Keratinocyte (primary cell): ENCODE measurements at regions not wholly inside any gene's neighbourhood (a gene's known extent, or its start where the extent isn't known, plus 50 kb on each side); places are given as distances from the start of the nearest gene placed in this dataset.

Source experiments
- EZH2 ChIP-seq: IDR thresholded peaks from one replicate; pipeline ENCODE4 v1.6.1; 2012; ENCODE audit warnings: inconsistent platforms, mild to moderate bottlenecking, low read length, moderate library complexity
- TF ChIP-seq, protein P1 (sequence below), 3 experiments: IDR thresholded peaks in 1 of 3; conservative IDR thresholded peaks in 1 of 3; optimal IDR thresholded peaks in 1 of 3; 2 replicates in 2 of 3; 3 replicates in 1 of 3; pipeline versions ENCODE3 to v1.5.1; 2011; ENCODE audit warnings: low read length in 3 of 3, mild to moderate bottlenecking in 3 of 3, moderate library complexity in 2 of 3, control low read depth in 1 of 3, inconsistent platforms in 1 of 3; ENCODE audit not compliant: insufficient read depth in 2 of 3; ENCODE audit errors: extremely low read depth in 1 of 3

DNA sequence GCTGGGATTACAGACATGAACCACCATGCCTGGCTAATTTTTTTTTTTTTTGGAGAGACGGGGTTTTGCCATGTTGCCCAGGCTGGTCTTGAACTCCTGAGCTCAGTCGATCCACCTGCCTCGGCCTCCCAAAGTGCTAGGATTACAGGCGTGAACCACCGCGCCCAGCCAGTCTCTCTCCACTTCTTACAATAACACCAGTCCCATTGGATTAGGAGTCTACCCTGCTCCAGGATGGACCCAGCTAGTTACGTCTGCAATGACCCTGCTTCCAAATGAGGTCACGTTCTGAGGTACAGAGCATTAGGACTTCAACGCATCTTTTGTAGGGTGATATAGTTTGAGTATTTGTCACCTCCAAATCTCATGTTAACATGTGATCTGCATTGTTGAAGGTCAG is 146.9 kb upstream of the MYLIP start:
- TF ChIP-seq EZH2 = no peak
- TF ChIP-seq, protein P1, sequence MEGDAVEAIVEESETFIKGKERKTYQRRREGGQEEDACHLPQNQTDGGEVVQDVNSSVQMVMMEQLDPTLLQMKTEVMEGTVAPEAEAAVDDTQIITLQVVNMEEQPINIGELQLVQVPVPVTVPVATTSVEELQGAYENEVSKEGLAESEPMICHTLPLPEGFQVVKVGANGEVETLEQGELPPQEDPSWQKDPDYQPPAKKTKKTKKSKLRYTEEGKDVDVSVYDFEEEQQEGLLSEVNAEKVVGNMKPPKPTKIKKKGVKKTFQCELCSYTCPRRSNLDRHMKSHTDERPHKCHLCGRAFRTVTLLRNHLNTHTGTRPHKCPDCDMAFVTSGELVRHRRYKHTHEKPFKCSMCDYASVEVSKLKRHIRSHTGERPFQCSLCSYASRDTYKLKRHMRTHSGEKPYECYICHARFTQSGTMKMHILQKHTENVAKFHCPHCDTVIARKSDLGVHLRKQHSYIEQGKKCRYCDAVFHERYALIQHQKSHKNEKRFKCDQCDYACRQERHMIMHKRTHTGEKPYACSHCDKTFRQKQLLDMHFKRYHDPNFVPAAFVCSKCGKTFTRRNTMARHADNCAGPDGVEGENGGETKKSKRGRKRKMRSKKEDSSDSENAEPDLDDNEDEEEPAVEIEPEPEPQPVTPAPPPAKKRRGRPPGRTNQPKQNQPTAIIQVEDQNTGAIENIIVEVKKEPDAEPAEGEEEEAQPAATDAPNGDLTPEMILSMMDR (optimal IDR thresholded peaks at IDR 0.05 in 1 of 3, IDR thresholded peaks at IDR 0.05 in 1 of 3, conservative IDR thresholded peaks at IDR 0.05 in 1 of 3; ENCODE audit: extremely low read depth in 1 of 3, insufficient read depth in 2 of 3, low read length in 3 of 3) = no peak
